ENCODE measurements at regions not wholly inside any gene's neighbourhood (a gene's known extent, or its start where the extent isn't known, plus 50 kb on each side); places are given as distances from the start of the nearest gene placed in this dataset.

- no peak for DNase-seq (ENCODE audit: low spot score in 2 of 2)
- intact Hi-C loops (cut with DNase I; ENCODE audit: low total_unique reads), result no loop called here
- TF ChIP-seq POLR2A (IDR thresholded peaks at IDR 0.05) (no peak), CTCF (IDR thresholded peaks at IDR 0.05) (no peak)
- no peak overlapping the region for H3K4me3 ChIP-seq (ENCODE audit: low read depth, poor library complexity, severe bottlenecking)
Measured at GRCh38 chr11:109770323-109770722, 322.9 kb upstream of the ZC3H12C start.

- intact Hi-C loops (cut with DNase I; ENCODE audit: low total_unique reads), result no loop called here
- 83 to 92% methylated on average over 1 of the region's 1 CpG for WGBS, 2 donors
Measured at GRCh38 chr11:109772892-109773291, 320.3 kb upstream of the ZC3H12C start.

GRCh38 chr11:109775686-109776085 is 317.5 kb upstream of the ZC3H12C start:
- WGBS, 2 donors, result 84 to 90% methylated on average over 2 of the region's 2 CpGs
- DNase-seq (ENCODE audit: low spot score in 2 of 2), result no peak
- intact Hi-C loops (cut with DNase I; ENCODE audit: low total_unique reads), result no loop called here
- no peak for TF ChIP-seq POLR2A (IDR thresholded peaks at IDR 0.05)
- TF ChIP-seq CTCF (IDR thresholded peaks at IDR 0.05), result no peak
- no peak overlapping the region for H3K4me3 ChIP-seq (ENCODE audit: low read depth, poor library complexity, severe bottlenecking)

More at GRCh38 chr11:109772892-109773291, 320.3 kb upstream of the ZC3H12C start:
- TF ChIP-seq CTCF (IDR thresholded peaks at IDR 0.05), result no peak
- TF ChIP-seq POLR2A (IDR thresholded peaks at IDR 0.05), result no peak
- no peak overlapping the region for H3K4me3 ChIP-seq (ENCODE audit: low read depth, poor library complexity, severe bottlenecking)
- DNase-seq (ENCODE audit: low spot score in 2 of 2), result no peak

DNA sequence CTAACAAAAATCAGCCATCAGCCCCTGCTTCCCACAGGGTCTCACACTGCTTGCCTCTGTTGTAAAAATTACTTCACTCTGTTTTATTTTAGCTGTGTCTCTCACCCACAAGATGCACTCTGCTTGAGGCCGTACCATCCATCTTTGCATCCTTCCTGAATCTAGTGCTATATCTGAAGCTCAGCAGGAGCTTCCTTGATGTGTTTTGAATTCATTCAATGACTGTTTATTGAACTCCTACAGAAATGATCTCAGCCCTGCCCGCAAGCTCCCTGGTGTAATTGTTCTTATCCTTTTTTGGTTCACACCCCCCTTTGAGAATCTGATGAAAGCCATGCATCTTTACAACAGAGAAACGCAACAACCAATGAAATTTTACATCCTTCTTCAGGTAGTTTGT is 310.2 kb upstream of the ZC3H12C start:
- DNase-seq (ENCODE audit: low spot score in 2 of 2), result no peak
- WGBS, 2 donors, result 87 to 95% methylated on average over 3 of the region's 3 CpGs
- intact Hi-C loops (cut with DNase I; ENCODE audit: low total_unique reads), result no loop called here
- TF ChIP-seq POLR2A (IDR thresholded peaks at IDR 0.05) (no peak), CTCF (IDR thresholded peaks at IDR 0.05) (no peak)
- no peak overlapping the region for H3K4me3 ChIP-seq (ENCODE audit: low read depth, poor library complexity, severe bottlenecking)

DNA sequence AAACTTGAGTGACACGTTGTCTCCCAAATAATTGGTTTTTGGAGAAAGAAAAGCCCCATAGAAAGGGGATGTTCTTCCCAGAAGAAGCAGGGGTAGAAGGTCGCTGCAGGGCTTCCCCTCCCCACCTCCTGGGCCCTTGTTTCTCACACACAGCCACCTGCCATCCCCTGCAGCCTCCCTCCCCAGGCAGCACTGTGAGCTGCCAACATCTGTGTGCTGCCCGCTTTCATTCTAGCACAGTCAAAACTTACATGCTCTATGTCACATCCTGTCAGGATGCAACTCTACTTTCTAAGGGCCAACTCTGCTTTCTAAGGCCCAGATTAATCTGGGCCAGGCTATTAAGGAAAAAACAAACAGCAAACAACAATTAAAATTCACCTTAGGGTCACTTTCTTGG is 309.4 kb upstream of the ZC3H12C start:
- H3K4me3 ChIP-seq (ENCODE audit: low read depth, poor library complexity, severe bottlenecking), result no peak overlapping the region
- intact Hi-C loops (cut with DNase I; ENCODE audit: low total_unique reads), result no loop called here
- 73 to 74% methylated on average over 3 of the region's 3 CpGs for WGBS, 2 donors
- DNase-seq (ENCODE audit: low spot score in 2 of 2), result no peak
- TF ChIP-seq CTCF (IDR thresholded peaks at IDR 0.05), result no peak
- TF ChIP-seq POLR2A (IDR thresholded peaks at IDR 0.05), result no peak

DNA sequence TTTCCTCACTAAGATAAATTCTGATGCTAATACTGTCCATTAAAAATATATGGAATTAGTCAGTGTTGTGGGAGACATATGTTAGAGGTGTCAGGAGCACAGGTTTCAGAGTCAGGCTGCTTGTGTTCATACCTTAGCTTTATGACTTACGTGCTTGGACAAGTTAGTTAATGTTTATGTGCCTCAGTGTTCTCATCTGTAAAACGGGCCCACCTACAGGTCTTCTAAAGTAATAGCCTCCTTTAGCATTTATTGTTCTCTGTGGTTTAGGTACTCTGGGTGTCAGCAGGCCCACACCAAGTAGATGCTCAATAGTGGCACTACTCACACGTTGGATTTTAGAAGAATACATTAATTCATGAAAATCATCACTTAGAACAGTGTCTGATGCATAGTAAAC is 308.7 kb upstream of the ZC3H12C start:
- H3K4me3 ChIP-seq (ENCODE audit: low read depth, poor library complexity, severe bottlenecking), result no peak overlapping the region
- DNase-seq (ENCODE audit: low spot score in 2 of 2), result no peak
- TF ChIP-seq POLR2A (IDR thresholded peaks at IDR 0.05), result no peak
- intact Hi-C loops (cut with DNase I; ENCODE audit: low total_unique reads), result no loop called here
- 81 to 88% methylated on average over 3 of the region's 3 CpGs for WGBS, 2 donors
